ENCODE measurements at regions not wholly inside any gene's neighbourhood (a gene's known extent, or its start where the extent isn't known, plus 50 kb on each side); places are given as distances from the start of the nearest gene placed in this dataset.

- no peak for DNase-seq
Observed at GRCh38 chr20:40588891-40589290, 100.1 kb downstream of the MAFB start.

GRCh38 chr20:40587038-40587437, 102.0 kb downstream of the MAFB start:
- no peak for DNase-seq

- no peak for DNase-seq
Observed at GRCh38 chr20:40584130-40584809, 104.8 kb downstream of the MAFB start.

- DNase-seq = no peak
Observed at GRCh38 chr20:40583636-40584035, 105.4 kb downstream of the MAFB start.

GRCh38 chr20:40583205-40583604, 105.8 kb downstream of the MAFB start:
- no peak for DNase-seq

GRCh38 chr20:40582531-40582930, 106.5 kb downstream of the MAFB start:
- no peak for DNase-seq

GRCh38 chr20:40579701-40580100, 109.3 kb downstream of the MAFB start:
- DNase-seq = no peak

GRCh38 chr20:40578961-40579360, 110.1 kb downstream of the MAFB start:
- no peak for DNase-seq

GRCh38 chr20:40575851-40576250, 113.2 kb downstream of the MAFB start:
- DNase-seq = no peak

GRCh38 chr20:40572251-40572650, 116.8 kb downstream of the MAFB start:
- DNase-seq = no peak

- no peak for DNase-seq
Observed at GRCh38 chr20:40571639-40572038, 117.4 kb downstream of the MAFB start.

- no peak for DNase-seq
Observed at GRCh38 chr20:40568200-40568599, 120.8 kb downstream of the MAFB start.

- DNase-seq = no peak
Observed at GRCh38 chr20:40565682-40566040, 123.4 kb downstream of the MAFB start.

GRCh38 chr20:40565001-40565681, 123.9 kb downstream of the MAFB start:
- DNase-seq = no peak

- DNase-seq = no peak
Observed at GRCh38 chr20:40563296-40563950, 125.6 kb downstream of the MAFB start.

GRCh38 chr20:40562031-40562430, 127.0 kb downstream of the MAFB start:
- no peak for DNase-seq

GRCh38 chr20:40561187-40561586, 127.8 kb downstream of the MAFB start:
- no peak for DNase-seq

- DNase-seq = no peak
Observed at GRCh38 chr20:40558212-40558611, 130.8 kb downstream of the MAFB start.

- DNase-seq = no peak
Observed at GRCh38 chr20:40551125-40551530, 137.9 kb downstream of the MAFB start.

- no peak for DNase-seq
Observed at GRCh38 chr20:40547483-40548091, 141.4 kb downstream of the MAFB start.

GRCh38 chr20:40545478-40545877, 143.6 kb downstream of the MAFB start:
- no peak for DNase-seq

GRCh38 chr20:40542065-40542464, 147.0 kb downstream of the MAFB start:
- no peak for DNase-seq

GRCh38 chr20:40540166-40540565, 148.9 kb downstream of the MAFB start:
- no peak for DNase-seq

- no peak for DNase-seq
Observed at GRCh38 chr20:40538131-40538530, 150.9 kb downstream of the MAFB start.
